ENCODE measurements at regions not wholly inside any gene's neighbourhood (a gene's known extent, or its start where the extent isn't known, plus 50 kb on each side); places are given as distances from the start of the nearest gene placed in this dataset.
A peak's percentile ranks its signal among the peaks of the same experiment; 100 is the strongest.
"Not testable (repeated sequence)": the region's sequence is repeated elsewhere in the genome, so short reads cannot be mapped to it uniquely, and the experiment has no call there.

DNA sequence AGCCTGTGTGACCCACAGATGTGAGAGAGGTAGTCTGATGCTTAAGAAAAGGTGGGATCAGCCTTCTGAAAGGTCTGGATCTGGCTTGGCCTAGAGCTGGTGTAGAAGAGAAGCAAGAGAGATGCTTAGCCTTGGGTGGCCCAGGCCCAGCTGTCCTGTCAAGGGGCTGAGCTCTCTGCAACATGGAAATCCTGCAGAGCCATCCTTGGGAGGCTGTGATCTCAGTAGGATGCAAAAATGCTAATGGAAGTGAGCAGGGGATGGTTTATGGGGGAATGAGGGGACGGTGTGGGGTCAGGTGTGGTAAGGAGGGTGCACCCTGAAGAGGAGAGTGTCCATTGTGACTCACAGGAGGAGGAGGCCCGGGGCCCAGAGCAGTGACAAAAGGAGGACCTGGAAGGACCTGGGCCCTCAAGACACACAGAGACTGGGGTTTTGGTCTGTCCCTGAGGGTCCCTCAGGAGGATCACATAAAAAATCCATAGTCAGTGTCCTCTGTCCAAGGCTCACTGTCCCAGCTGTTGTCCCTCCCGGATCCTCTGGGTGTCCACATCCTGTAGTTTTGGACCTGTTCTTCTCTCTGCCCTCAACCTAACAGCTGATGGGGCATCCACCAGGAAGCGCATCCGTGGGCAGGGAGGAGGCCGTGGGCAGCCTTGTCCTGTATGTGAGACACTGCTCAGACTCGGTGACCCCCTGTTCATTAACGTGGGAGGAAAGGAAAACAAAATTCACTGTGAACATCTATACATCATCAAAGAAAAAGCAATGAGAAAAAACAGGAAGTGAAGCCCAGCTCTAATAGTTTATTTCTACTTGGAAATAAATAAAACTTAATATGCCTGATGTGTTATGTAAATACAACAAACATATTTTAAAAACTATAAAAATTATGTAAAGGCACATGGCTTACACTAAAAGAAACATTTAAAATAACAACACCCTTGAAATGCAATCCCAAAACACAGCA is 129.8 kb downstream of the ZNF280B start:
- CTCF ChIA-PET, result interaction anchor here (0.7 to 1.5 kb wide), 2 partner anchors 43 to 44 kb away, joined by 3 to 4 read pairs; no protein-coding TSS in a partner anchor
- Mint-ChIP-seq H3K27me3 (ENCODE audit: unreplicated experiment) (peaks cover 100% of the 10 kb centered on the region), H3K27ac (ENCODE audit: unreplicated experiment) (no peak overlapping the region), H3K9me3 (ENCODE audit: low read depth, unreplicated experiment) (no peaks in the 10 kb centered on the region), H3K4me3 (ENCODE audit: low read depth, unreplicated experiment) (no peak overlapping the region), H3K36me3 (ENCODE audit: insufficient read depth, unreplicated experiment) (no peaks in the 10 kb centered on the region), H3K4me1 (ENCODE audit: low read depth, unreplicated experiment) (no peaks in the 10 kb centered on the region)
- BruUV-seq (replicated peaks), result no TSS peak
- TF ChIP-seq CTCF (IDR thresholded peaks at IDR 0.05; ENCODE audit: unreplicated experiment), result no peak
- intact Hi-C loops (cut with micrococcal nuclease; ENCODE audit: unreplicated experiment), result no loop called here
- no peak for DNase-seq

DNA sequence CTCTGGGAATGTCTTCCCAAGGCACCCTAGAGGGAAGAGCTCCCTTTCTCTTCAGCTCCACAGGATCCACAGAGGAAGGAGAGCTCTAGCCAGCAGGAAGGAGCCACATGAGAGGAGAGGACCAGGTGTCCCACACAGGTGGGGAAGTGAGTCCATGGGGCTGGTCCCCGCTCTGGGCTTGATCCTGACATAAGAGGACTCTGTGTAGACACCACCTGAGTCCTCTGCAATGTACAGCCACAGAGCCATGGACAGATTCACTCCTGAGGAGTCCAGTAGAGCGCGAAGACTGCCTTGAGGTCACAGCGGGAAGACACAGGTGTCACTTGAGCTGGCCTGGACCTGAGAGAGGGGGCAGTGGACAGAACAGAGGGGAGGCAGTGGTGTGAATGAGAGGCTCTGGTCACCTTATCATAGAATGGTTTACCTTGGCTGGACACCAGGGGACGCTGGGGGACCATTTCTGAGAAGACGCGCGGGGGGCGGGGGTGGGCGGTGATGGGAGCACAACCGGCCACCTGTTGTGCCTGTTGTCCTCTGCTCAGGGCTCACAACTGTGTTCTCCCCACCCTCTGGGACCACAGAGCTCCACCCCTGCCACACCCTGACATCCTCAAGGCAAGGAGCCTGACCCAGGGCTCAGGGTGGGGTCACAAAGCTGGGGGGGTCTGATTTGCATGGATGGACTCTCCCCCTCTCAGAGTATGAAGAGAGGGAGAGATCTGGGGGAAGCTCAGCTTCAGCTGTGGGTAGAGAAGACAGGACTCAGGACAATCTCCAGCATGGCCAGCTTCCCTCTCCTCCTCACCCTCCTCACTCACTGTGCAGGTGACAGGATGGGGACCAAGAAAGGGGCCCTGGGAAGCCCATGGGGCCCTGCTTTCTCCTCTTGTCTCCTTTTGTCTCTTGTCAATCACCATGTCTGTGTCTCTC is 128.2 kb downstream of the ZNF280B start:
- TF ChIP-seq CTCF (IDR thresholded peaks at IDR 0.05; ENCODE audit: unreplicated experiment), result peak; percentile 14
- BruUV-seq (replicated peaks), result no TSS peak
- CTCF ChIA-PET, result interaction anchor here (1.5 kb wide), 1 partner anchor 42 kb away, joined by 3 read pairs; no protein-coding TSS in a partner anchor
- peak; percentile 19 for DNase-seq
- intact Hi-C loops (cut with micrococcal nuclease; ENCODE audit: unreplicated experiment), result no loop called here
- Mint-ChIP-seq H3K27ac (ENCODE audit: unreplicated experiment) (no peak overlapping the region), H3K36me3 (ENCODE audit: insufficient read depth, unreplicated experiment) (no peaks in the 10 kb centered on the region), H3K27me3 (ENCODE audit: unreplicated experiment) (peaks cover 100% of the 10 kb centered on the region), H3K4me3 (ENCODE audit: low read depth, unreplicated experiment) (no peak overlapping the region), H3K9me3 (ENCODE audit: low read depth, unreplicated experiment) (no peaks in the 10 kb centered on the region), H3K4me1 (ENCODE audit: low read depth, unreplicated experiment) (no peaks in the 10 kb centered on the region)

GRCh38 chr22:22381292-22381691 is 127.2 kb downstream of the ZNF280B start:
- BruUV-seq (replicated peaks); H3K4me3 Mint-ChIP-seq (ENCODE audit: low read depth, unreplicated experiment); H3K4me1 Mint-ChIP-seq (ENCODE audit: low read depth, unreplicated experiment); H3K27ac Mint-ChIP-seq (ENCODE audit: unreplicated experiment); CTCF ChIA-PET; intact Hi-C loops (cut with micrococcal nuclease; ENCODE audit: unreplicated experiment); H3K36me3 Mint-ChIP-seq (ENCODE audit: insufficient read depth, unreplicated experiment); H3K9me3 Mint-ChIP-seq (ENCODE audit: low read depth, unreplicated experiment); DNase-seq: not testable (repeated sequence)
- H3K27me3 Mint-ChIP-seq (ENCODE audit: unreplicated experiment), result peaks cover 100% of the 10 kb centered on the region

DNA sequence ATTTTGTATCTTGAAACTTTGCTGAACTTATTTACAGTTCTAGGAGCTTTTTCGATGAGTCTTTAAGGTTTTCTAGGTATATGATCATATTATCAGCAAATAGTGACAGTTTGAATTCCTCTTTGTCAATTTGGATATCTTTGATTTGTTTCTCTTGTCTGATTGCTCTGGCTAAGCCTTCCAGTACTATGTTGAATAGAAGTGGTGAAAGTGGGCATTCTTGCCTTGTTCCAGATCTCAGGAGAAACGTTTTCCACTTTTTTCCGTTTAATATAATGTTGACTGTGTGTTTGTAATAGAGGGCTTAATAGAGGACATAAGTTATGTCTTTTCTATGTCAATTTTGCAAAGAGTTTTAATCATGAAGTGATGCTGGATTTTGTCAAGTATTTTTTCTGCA is 124.3 kb downstream of the ZNF280B start:
- H3K36me3 Mint-ChIP-seq (ENCODE audit: insufficient read depth, unreplicated experiment), result no peaks in the 10 kb centered on the region
- DNase-seq, result no peak
- H3K27me3 Mint-ChIP-seq (ENCODE audit: unreplicated experiment), result peaks cover 99% of the 10 kb centered on the region
- intact Hi-C loops (cut with micrococcal nuclease; ENCODE audit: unreplicated experiment), result no loop called here
- H3K9me3 Mint-ChIP-seq (ENCODE audit: low read depth, unreplicated experiment), result no peaks in the 10 kb centered on the region
- H3K4me1 Mint-ChIP-seq (ENCODE audit: low read depth, unreplicated experiment), result no peaks in the 10 kb centered on the region
- TF ChIP-seq CTCF (IDR thresholded peaks at IDR 0.05; ENCODE audit: unreplicated experiment), result no peak
- BruUV-seq (replicated peaks), result no TSS peak
- H3K27ac Mint-ChIP-seq (ENCODE audit: unreplicated experiment), result no peak overlapping the region
- H3K4me3 Mint-ChIP-seq (ENCODE audit: low read depth, unreplicated experiment), result no peak overlapping the region
- CTCF ChIA-PET, result no interaction called here
